Fibroblast of mammary gland (primary cell): ENCODE measurements at regions not wholly inside any gene's neighbourhood (a gene's known extent, or its start where the extent isn't known, plus 50 kb on each side); places are given as distances from the start of the nearest gene placed in this dataset.

Source experiments
- DNase-seq: peaks from one replicate; pipeline ENCODE4 v3.0.0-alpha.2; 2010; ENCODE audit warnings: low read depth
- H3K4me3 ChIP-seq: 2 replicates; pipeline ENCODE4 v1.5.1; 2011; ENCODE audit warnings: low read depth, mild to moderate bottlenecking, low read length, moderate library complexity; ENCODE audit not compliant: control insufficient read depth
- CTCF ChIP-seq: conservative IDR thresholded peaks from 2 replicates; pipeline ENCODE4 v1.5.1; 2011; ENCODE audit warnings: low read depth, low read length, inconsistent platforms; ENCODE audit not compliant: control insufficient read depth, insufficient read depth

GRCh38 chr3:187832202-187832601 is 86.9 kb upstream of the BCL6 start:
- TF ChIP-seq CTCF, result no peak
- H3K4me3 ChIP-seq, result no peak overlapping the region
- no peak for DNase-seq

GRCh38 chr3:187833375-187833774 is 88.1 kb upstream of the BCL6 start:
- H3K4me3 ChIP-seq, result no peak overlapping the region
- TF ChIP-seq CTCF, result no peak
- DNase-seq, result no peak

- no peak for DNase-seq
- TF ChIP-seq CTCF, result no peak
- H3K4me3 ChIP-seq, result no peak overlapping the region
Observed at GRCh38 chr3:187833799-187834578, 88.7 kb upstream of the BCL6 start.

GRCh38 chr3:187836823-187837770 is 91.8 kb upstream of the BCL6 start:
- no peak for DNase-seq
- TF ChIP-seq CTCF, result no peak
- H3K4me3 ChIP-seq, result no peak overlapping the region

- no peak for DNase-seq
- TF ChIP-seq CTCF, result no peak
- H3K4me3 ChIP-seq, result no peak overlapping the region
Observed at GRCh38 chr3:187838016-187838540, 92.8 kb upstream of the BCL6 start.

GRCh38 chr3:187839422-187839821 is 94.2 kb upstream of the BCL6 start:
- DNase-seq, result no peak
- H3K4me3 ChIP-seq, result no peak overlapping the region
- no peak for TF ChIP-seq CTCF
